Body of pancreas (tissue), 4 donors: ENCODE measurements at regions not wholly inside any gene's neighbourhood (a gene's known extent, or its start where the extent isn't known, plus 50 kb on each side); places are given as distances from the start of the nearest gene placed in this dataset.
"Not testable (repeated sequence)": the region's sequence is repeated elsewhere in the genome, so short reads cannot be mapped to it uniquely, and the experiment has no call there.

Experiments used
- ATAC-seq: fragments of 150-250 bp; one replicate; pipeline ENCODE4 v1.9.1; 2016
- DNase-seq, 4 donors: peaks; one replicate each; pipeline ENCODE4 v3.0.0-alpha.2; 2019
- H3K27ac ChIP-seq, 4 donors: fragments of 200-600 bp; sonication (generic); 1 replicate in 3 of 4; 2 replicates in 1 of 4; pipeline versions ENCODE4 v1.5.1 to v1.6.1; 2016 to 2019; ENCODE audit warnings: mild to moderate bottlenecking in 1 of 4, mixed read lengths in 1 of 4, moderate library complexity in 1 of 4
- H3K27me3 ChIP-seq, 2 donors: fragments of 200-600 bp; sonication (generic); one replicate each; pipeline ENCODE4 v1.6.0; 2016; ENCODE audit warnings: mild to moderate bottlenecking in 1 of 2
- H3K36me3 ChIP-seq, 2 donors: fragments of 200-600 bp; sonication (generic); replicated peaks in 1 of 2; 2 replicates each; pipeline ENCODE4 v1.5.1; 2016; ENCODE audit warnings: low read depth in 2 of 2; ENCODE audit not compliant: insufficient read depth in 1 of 2
- H3K4me1 ChIP-seq: fragments of 200-600 bp; sonication (generic); one replicate; pipeline ENCODE4 v1.6.0; 2016
- H3K4me3 ChIP-seq, 2 donors: fragments of 200-600 bp; sonication (generic); 1 replicate in 1 of 2; 2 replicates in 1 of 2; pipeline ENCODE4 v1.5.1; 2016 to 2019
- H3K9me3 ChIP-seq, 3 donors: fragments of 200-600 bp; sonication (generic); 1 replicate in 2 of 3; 2 replicates in 1 of 3; pipeline ENCODE4 v1.5.1; 2016
- POLR2A ChIP-seq, 3 donors: fragments of 450-650 bp; IDR thresholded peaks; one replicate each; pipeline ENCODE4 v1.6.1; 2016; ENCODE audit warnings: antibody characterized with exemption in 3 of 3, mild to moderate bottlenecking in 2 of 3
- WGBS, 2 donors: methylation state at CpG; one replicate each; pipeline ENCODE4 v1.1.5; 2017; 5-methylcytosine and 5-hydroxymethylcytosine counted together
- intact Hi-C: fragments of 100-400 bp; cut with DNase I; formaldehyde crosslinking; loops from one replicate; pipeline ENCODE4 v1.15.1; 2023
- TF ChIP-seq, protein P1 (sequence below), 7 experiments: fragments of 450-650 bp in 4 of 7; fragments of 200-600 bp in 3 of 7; sonication (generic) in 3 of 7; IDR thresholded peaks; one replicate each; pipeline ENCODE4 v1.5.1; 2016 to 2019; ENCODE audit warnings: antibody characterized with exemption in 7 of 7

DNA sequence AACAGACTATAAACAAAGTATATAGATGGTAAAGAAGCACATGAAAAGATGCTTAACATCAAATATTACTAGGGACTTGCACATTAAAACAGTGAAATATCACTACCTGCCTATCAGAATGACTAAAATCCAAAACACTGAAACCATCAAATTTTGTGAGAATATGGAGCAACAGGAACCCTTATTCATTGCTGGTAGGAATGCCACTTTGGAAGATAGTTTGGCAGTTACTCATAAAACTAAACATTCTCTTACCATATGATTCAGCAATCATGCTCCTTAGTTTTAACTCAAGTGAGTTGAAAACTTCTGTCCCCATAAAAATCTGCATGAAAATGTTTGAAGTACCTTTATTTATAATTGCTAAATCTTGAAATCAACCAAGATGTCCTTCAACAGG lies 297.6 kb downstream of the DAD1 start:
- intact Hi-C loops: no loop called here
- H3K27me3 ChIP-seq: no peaks in the 10 kb centered on the region
- no peak for ATAC-seq

DNA sequence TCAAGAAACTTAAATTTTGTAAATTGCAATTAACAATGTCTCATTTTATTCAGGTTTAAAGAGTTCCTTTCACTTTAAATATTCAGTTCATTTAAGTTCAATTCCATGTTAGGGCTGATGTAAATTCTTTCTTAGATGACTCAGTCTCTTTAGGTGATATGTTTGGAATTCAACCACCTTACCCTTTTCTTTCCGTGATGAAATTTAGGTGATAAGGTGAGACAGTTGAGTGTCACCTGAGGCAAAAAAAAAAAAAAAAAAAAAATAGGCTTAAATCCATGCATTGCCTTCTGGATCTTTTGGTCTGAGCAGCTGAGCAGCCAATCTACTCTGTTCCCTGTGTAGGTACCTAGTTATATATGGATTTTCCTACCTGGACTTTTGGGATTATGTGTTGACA lies 299.5 kb downstream of the DAD1 start:
- Histone ChIP-seq H3K4me1 (no peaks in the 10 kb centered on the region), H3K9me3 (no peaks in the 10 kb centered on the region), H3K27ac (no peak overlapping the region), H3K27me3 (no peaks in the 10 kb centered on the region), H3K4me3 (no peak overlapping the region), H3K36me3 (no peaks in the 10 kb centered on the region)
- intact Hi-C loops: no loop called here
- TF ChIP-seq, protein P1, sequence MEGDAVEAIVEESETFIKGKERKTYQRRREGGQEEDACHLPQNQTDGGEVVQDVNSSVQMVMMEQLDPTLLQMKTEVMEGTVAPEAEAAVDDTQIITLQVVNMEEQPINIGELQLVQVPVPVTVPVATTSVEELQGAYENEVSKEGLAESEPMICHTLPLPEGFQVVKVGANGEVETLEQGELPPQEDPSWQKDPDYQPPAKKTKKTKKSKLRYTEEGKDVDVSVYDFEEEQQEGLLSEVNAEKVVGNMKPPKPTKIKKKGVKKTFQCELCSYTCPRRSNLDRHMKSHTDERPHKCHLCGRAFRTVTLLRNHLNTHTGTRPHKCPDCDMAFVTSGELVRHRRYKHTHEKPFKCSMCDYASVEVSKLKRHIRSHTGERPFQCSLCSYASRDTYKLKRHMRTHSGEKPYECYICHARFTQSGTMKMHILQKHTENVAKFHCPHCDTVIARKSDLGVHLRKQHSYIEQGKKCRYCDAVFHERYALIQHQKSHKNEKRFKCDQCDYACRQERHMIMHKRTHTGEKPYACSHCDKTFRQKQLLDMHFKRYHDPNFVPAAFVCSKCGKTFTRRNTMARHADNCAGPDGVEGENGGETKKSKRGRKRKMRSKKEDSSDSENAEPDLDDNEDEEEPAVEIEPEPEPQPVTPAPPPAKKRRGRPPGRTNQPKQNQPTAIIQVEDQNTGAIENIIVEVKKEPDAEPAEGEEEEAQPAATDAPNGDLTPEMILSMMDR (IDR thresholded peaks at IDR 0.05): no peak
- TF ChIP-seq POLR2A (IDR thresholded peaks at IDR 0.05): no peak
- 29 to 35% methylated on average over 1 of the region's 1 CpG for WGBS, 2 donors
- no peak for DNase-seq
- no peak for ATAC-seq

More for the DNA sequence above, 297.6 kb downstream of the DAD1 start:
- Histone ChIP-seq H3K36me3 (no peaks in the 10 kb centered on the region), H3K4me1 (no peaks in the 10 kb centered on the region), H3K4me3 (no peak overlapping the region), H3K9me3 (no peaks in the 10 kb centered on the region), H3K27ac (no peak overlapping the region)
- DNase-seq: no peak
- TF ChIP-seq, protein P1 (IDR thresholded peaks at IDR 0.05): no peak
- TF ChIP-seq POLR2A (IDR thresholded peaks at IDR 0.05): no peak

DNA sequence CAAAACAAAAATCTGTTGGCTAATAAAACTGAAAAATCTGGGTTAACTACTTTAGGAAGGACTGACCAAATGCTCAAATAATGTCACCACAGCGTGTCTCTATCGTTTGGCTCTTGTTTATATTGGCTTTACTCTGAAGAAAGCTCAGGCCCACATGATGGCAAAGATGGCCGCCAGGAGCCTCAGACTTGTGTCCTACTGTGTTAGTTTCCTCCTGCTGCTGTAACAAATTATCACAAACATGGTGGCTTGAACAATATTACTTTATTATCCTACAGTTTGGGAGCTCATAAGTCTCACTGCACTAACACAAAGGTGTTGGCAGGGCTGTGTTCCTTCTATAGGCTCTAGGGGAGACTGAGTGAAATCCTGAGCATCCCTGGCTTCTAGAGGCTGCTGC lies 303.0 kb downstream of the DAD1 start:
- 55 to 64% methylated on average over 3 of the region's 3 CpGs for WGBS, 2 donors
- no peaks in the 10 kb centered on the region for H3K27me3 ChIP-seq
- no peak overlapping the region for H3K4me3 ChIP-seq
- ATAC-seq (no peak), DNase-seq (no peak)
- no peaks in the 10 kb centered on the region for H3K4me1 ChIP-seq
- H3K27ac ChIP-seq: no peak overlapping the region
- no peaks in the 10 kb centered on the region for H3K9me3 ChIP-seq
- H3K36me3 ChIP-seq: no peaks in the 10 kb centered on the region
- intact Hi-C loops: no loop called here
- no peak for TF ChIP-seq POLR2A (IDR thresholded peaks at IDR 0.05)
- TF ChIP-seq, protein P1 (IDR thresholded peaks at IDR 0.05): no peak

DNA sequence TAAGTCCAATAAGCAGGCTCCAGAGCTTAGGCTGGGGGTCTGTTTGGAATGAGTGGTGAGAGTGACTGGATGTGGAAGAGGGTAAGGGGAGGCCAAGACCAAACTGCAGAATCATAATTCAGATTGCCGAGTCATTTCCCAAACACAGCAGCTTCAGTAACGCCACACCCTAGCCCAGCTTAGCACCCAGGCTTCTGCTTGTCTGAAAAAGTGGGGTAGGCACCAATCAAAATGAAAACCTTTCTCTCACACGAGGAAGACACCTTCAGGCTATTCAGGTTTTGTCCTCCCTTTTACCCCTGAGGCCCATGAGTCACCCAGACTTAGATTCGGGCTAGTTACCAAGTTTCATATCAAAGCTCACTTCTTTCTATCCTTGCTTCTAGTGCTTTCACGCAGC lies 306.1 kb downstream of the DAD1 start:
- no peaks in the 10 kb centered on the region for H3K27me3 ChIP-seq
- no peak for ATAC-seq

DNA sequence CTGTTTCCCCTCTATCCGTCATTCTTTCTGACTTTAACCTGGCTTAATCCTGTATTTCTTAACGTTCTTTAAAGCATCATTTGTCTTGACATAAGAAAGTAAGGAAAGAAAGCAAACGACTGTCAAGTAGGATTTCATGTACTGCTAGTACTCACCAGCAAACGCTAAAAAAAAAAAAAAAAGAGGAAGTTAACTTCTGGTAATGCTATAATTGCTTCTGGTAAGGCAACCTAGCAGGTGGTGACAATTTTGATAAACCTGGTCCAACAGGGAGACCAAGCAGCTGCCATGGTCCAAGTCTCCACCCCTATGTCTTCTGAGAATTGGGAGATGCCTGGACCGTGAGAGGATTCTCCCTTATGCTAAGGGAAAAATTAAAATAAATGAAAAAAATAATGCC lies 306.6 kb downstream of the DAD1 start:
- H3K4me1 ChIP-seq: no peaks in the 10 kb centered on the region
- WGBS, 2 donors: 22 to 28% methylated on average over 5 of the region's 5 CpGs
- ATAC-seq (no peak), DNase-seq (no peak)
- H3K27me3 ChIP-seq: no peaks in the 10 kb centered on the region
- H3K9me3 ChIP-seq: no peaks in the 10 kb centered on the region
- intact Hi-C loops: no loop called here
- TF ChIP-seq POLR2A (IDR thresholded peaks at IDR 0.05): no peak
- TF ChIP-seq, protein P1 (IDR thresholded peaks at IDR 0.05): no peak
- no peak overlapping the region for H3K4me3 ChIP-seq
- H3K36me3 ChIP-seq: no peaks in the 10 kb centered on the region
- no peak overlapping the region for H3K27ac ChIP-seq

More for the DNA sequence above, 306.1 kb downstream of the DAD1 start:
- intact Hi-C loops: no loop called here
- no peaks in the 10 kb centered on the region for H3K36me3 ChIP-seq
- no peak overlapping the region for H3K27ac ChIP-seq
- 53 to 58% methylated on average over 5 of the region's 5 CpGs for WGBS, 2 donors
- TF ChIP-seq POLR2A (IDR thresholded peaks at IDR 0.05): no peak
- TF ChIP-seq, protein P1 (IDR thresholded peaks at IDR 0.05): no peak
- no peak overlapping the region for H3K4me3 ChIP-seq
- H3K4me1 ChIP-seq: no peaks in the 10 kb centered on the region
- no peaks in the 10 kb centered on the region for H3K9me3 ChIP-seq
- no peak for DNase-seq

DNA sequence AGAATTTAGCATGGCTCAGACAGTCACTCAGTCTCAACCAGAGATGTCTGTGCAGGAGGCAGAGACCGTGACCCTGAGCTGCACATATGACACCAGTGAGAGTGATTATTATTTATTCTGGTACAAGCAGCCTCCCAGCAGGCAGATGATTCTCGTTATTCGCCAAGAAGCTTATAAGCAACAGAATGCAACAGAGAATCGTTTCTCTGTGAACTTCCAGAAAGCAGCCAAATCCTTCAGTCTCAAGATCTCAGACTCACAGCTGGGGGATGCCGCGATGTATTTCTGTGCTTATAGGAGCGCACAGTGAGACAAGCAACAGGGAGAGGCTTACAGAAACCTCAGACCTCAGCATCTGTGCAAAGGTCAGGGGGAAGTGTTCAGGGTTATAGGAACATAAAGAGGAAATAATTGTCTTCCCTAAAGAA lies 307.6 kb downstream of the DAD1 start:
- H3K27ac ChIP-seq, ATAC-seq, H3K27me3 ChIP-seq, H3K4me1 ChIP-seq, DNase-seq, H3K9me3 ChIP-seq, H3K36me3 ChIP-seq, intact Hi-C loops, H3K4me3 ChIP-seq: not testable (repeated sequence)
- WGBS, 2 donors: 41 to 60% methylated on average over 7 of the region's 7 CpGs
